NT2/D1 (cell line): ENCODE measurements at regions not wholly inside any gene's neighbourhood (a gene's known extent, or its start where the extent isn't known, plus 50 kb on each side); places are given as distances from the start of the nearest gene placed in this dataset.

Experiments
- YY1 ChIP-seq: IDR thresholded peaks from 2 replicates; pipeline ENCODE4 v1.6.1; 2011; ENCODE audit not compliant: insufficient read length, insufficient read depth
- ZNF274 ChIP-seq: IDR thresholded peaks from 2 replicates; pipeline ENCODE4 v1.6.1; 2011; ENCODE audit warnings: mild to moderate bottlenecking, low read depth, low read length

DNA sequence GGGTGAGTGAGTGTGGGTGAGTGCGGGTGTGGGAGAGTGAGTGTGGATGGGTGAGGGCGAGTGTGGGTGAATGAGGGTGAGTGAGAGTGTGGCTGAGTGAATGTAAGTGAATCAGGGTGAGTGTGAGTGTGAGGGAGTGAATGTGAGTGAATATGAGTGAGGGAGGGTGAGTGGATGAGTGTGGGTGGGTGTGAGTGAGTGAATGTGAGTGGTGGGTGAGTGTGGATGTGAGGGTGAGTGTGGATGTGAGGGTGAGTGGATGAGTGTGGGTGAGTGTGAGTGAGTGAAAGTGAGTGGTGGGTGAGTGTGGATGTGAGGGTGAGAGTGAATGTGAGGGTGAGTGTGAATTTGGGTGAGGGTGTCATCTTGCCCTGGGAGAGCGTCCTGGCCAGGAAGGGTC lies 67.5 kb downstream of the TRIML1 start:
- TF ChIP-seq ZNF274 (no peak), YY1 (no peak)
